ENCODE measurements at regions not wholly inside any gene's neighbourhood (a gene's known extent, or its start where the extent isn't known, plus 50 kb on each side); places are given as distances from the start of the nearest gene placed in this dataset.

DNA sequence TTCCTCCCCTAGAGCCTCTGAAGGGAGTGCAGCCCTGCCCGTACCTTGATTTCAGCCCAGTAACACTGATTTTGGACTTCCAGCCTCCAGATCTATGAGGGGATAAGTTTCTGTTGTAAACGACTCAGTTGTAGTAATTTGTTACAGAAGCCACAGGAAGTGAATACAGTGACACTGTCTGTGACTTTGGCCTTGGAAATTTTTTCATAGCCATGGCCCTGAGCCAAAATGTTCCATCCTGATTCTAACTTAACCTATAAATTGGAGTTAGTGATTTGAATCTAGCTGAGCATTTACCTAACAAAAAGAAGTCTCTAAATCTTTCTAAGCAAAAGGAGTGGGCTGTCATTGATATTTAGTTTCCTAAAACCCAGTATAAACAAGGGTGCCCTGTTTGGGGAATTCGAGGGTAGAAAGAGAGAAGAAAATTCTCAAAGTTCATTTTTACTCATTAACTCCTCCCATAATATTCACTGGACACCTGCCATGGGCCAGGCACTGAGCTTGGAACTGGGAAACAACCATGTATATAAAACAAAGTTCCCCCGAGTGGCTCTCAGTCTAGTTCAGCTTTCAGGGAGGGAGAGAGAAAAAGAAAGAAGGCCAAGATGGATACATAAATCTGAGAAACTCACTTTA, 162.3 kb downstream of the SKIDA1 start:
- TF ChIP-seq, protein P1, sequence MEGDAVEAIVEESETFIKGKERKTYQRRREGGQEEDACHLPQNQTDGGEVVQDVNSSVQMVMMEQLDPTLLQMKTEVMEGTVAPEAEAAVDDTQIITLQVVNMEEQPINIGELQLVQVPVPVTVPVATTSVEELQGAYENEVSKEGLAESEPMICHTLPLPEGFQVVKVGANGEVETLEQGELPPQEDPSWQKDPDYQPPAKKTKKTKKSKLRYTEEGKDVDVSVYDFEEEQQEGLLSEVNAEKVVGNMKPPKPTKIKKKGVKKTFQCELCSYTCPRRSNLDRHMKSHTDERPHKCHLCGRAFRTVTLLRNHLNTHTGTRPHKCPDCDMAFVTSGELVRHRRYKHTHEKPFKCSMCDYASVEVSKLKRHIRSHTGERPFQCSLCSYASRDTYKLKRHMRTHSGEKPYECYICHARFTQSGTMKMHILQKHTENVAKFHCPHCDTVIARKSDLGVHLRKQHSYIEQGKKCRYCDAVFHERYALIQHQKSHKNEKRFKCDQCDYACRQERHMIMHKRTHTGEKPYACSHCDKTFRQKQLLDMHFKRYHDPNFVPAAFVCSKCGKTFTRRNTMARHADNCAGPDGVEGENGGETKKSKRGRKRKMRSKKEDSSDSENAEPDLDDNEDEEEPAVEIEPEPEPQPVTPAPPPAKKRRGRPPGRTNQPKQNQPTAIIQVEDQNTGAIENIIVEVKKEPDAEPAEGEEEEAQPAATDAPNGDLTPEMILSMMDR (optimal IDR thresholded peaks at IDR 0.05 in 1 of 3, IDR thresholded peaks at IDR 0.05 in 1 of 3, conservative IDR thresholded peaks at IDR 0.05 in 1 of 3; ENCODE audit: extremely low read depth in 1 of 3, insufficient read depth in 2 of 3, low read length in 3 of 3) = no peak
- TF ChIP-seq EZH2 (IDR thresholded peaks at IDR 0.05; ENCODE audit: low read length) = no peak

Measured in keratinocyte (primary cell).